Mesenchymal stem cell (in vitro differentiated cells and primary cell): ENCODE measurements at regions not wholly inside any gene's neighbourhood (a gene's known extent, or its start where the extent isn't known, plus 50 kb on each side); places are given as distances from the start of the nearest gene placed in this dataset.

Experiments
- DNase-seq: peaks from one replicate; pipeline ENCODE4 v3.0.0-alpha.2; 2013
- H2AFZ ChIP-seq: one replicate; pipeline ENCODE4 v1.6.1; 2013; ENCODE audit warnings: low read depth, mild to moderate bottlenecking, control low read depth, inconsistent platforms, low read length, moderate library complexity
- H2AK5ac ChIP-seq: 2 replicates; pipeline ENCODE4 v1.6.1; 2013; ENCODE audit warnings: low read length, moderate library complexity, mild to moderate bottlenecking, inconsistent platforms; ENCODE audit not compliant: severe bottlenecking
- H2BK120ac ChIP-seq: one replicate; pipeline ENCODE4 v1.6.1; 2013; ENCODE audit warnings: low read depth, mild to moderate bottlenecking, inconsistent platforms, low read length, moderate library complexity
- H2BK12ac ChIP-seq, 2 experiments: one replicate each; pipeline ENCODE4 v1.6.1; 2013; ENCODE audit warnings: inconsistent platforms in 2 of 2, low read length in 2 of 2, mild to moderate bottlenecking in 2 of 2, moderate library complexity in 2 of 2, control low read depth in 1 of 2
- H2BK15ac ChIP-seq: one replicate; pipeline ENCODE4 v1.6.1; 2013; ENCODE audit warnings: mild to moderate bottlenecking, low read depth, inconsistent platforms; ENCODE audit not compliant: poor library complexity, severe bottlenecking
- H2BK5ac ChIP-seq: 2 replicates; pipeline ENCODE4 v1.6.1; 2013; ENCODE audit warnings: low read depth, mild to moderate bottlenecking, low read length, control low read depth, inconsistent platforms; ENCODE audit not compliant: poor library complexity, severe bottlenecking
- H3K14ac ChIP-seq, 2 experiments: one replicate each; pipeline ENCODE4 v1.6.1; 2013; ENCODE audit warnings: inconsistent platforms in 2 of 2, low read length in 2 of 2, control low read depth in 1 of 2, mild to moderate bottlenecking in 1 of 2, moderate library complexity in 1 of 2
- H3K18ac ChIP-seq, 2 experiments: one replicate each; pipeline ENCODE4 v1.6.1; 2013; ENCODE audit warnings: inconsistent platforms in 2 of 2, low read length in 2 of 2, control low read depth in 1 of 2, low read depth in 1 of 2, mild to moderate bottlenecking in 1 of 2
- H3K23ac ChIP-seq, 2 experiments: one replicate each; pipeline ENCODE4 v1.6.1; 2013; ENCODE audit warnings: inconsistent platforms in 2 of 2, low read length in 2 of 2, mild to moderate bottlenecking in 2 of 2, moderate library complexity in 2 of 2, control low read depth in 1 of 2
- H3K27ac ChIP-seq: 2 replicates; pipeline ENCODE4 v1.5.1; 2013; ENCODE audit warnings: mild to moderate bottlenecking, moderate library complexity, low read length, control low read depth, inconsistent platforms; ENCODE audit not compliant: poor library complexity, severe bottlenecking
- H3K27me3 ChIP-seq, 2 experiments: 2 replicates each; pipeline versions ENCODE4 v1.6.1 to v1.7.0; 2013; ENCODE audit warnings: low read length in 2 of 2, mild to moderate bottlenecking in 2 of 2, moderate library complexity in 2 of 2, control low read depth in 1 of 2, inconsistent platforms in 1 of 2; ENCODE audit not compliant: control insufficient read depth in 1 of 2, insufficient read depth in 1 of 2
- H3K36me3 ChIP-seq, 2 experiments: 2 replicates each; pipeline versions ENCODE4 v1.6.1 to v1.7.0; 2013; ENCODE audit warnings: low read length in 2 of 2, control low read depth in 1 of 2, inconsistent platforms in 1 of 2, low read depth in 1 of 2, mild to moderate bottlenecking in 1 of 2; ENCODE audit not compliant: insufficient read depth in 2 of 2, control insufficient read depth in 1 of 2
- H3K4ac ChIP-seq, 2 experiments: one replicate each; pipeline ENCODE4 v1.6.1; 2013; ENCODE audit warnings: inconsistent platforms in 2 of 2, low read length in 2 of 2, mild to moderate bottlenecking in 2 of 2, moderate library complexity in 2 of 2, control low read depth in 1 of 2, low read depth in 1 of 2
- H3K4me1 ChIP-seq: 2 replicates; pipeline ENCODE4 v1.6.1; 2013; ENCODE audit warnings: low read depth, low read length, control low read depth; ENCODE audit not compliant: control insufficient read depth, insufficient read depth
- H3K4me2 ChIP-seq: 2 replicates; pipeline ENCODE4 v1.6.1; 2013; ENCODE audit warnings: low read length, mild to moderate bottlenecking, inconsistent platforms; ENCODE audit not compliant: poor library complexity, severe bottlenecking
- H3K4me3 ChIP-seq, 2 experiments: 2 replicates each; pipeline versions ENCODE4 v1.5.1 to v1.7.0; 2013; ENCODE audit warnings: low read length in 2 of 2, mild to moderate bottlenecking in 2 of 2, control low read depth in 1 of 2, low read depth in 1 of 2; ENCODE audit not compliant: insufficient read depth in 1 of 2
- H3K79me1 ChIP-seq: replicated peaks from 2 replicates; pipeline ENCODE4 v1.6.1; 2013; ENCODE audit warnings: mild to moderate bottlenecking, control low read depth, low read length, inconsistent platforms; ENCODE audit not compliant: poor library complexity, severe bottlenecking
- H3K9ac ChIP-seq: 2 replicates; pipeline ENCODE4 v1.7.0; 2013; ENCODE audit warnings: mild to moderate bottlenecking, low read length, moderate library complexity
- H3K9me3 ChIP-seq: 2 replicates; pipeline ENCODE4 v1.7.0; 2013; ENCODE audit warnings: mild to moderate bottlenecking, low read length; ENCODE audit not compliant: control insufficient read depth
- H4K8ac ChIP-seq: one replicate; pipeline ENCODE4 v1.6.1; 2013; ENCODE audit warnings: inconsistent platforms, mild to moderate bottlenecking, low read length, moderate library complexity
- H4K91ac ChIP-seq: one replicate; pipeline ENCODE4 v1.6.1; 2013; ENCODE audit warnings: mild to moderate bottlenecking, low read length, inconsistent platforms
- WGBS: methylation state at CpG from one replicate; pipeline ENCODE4 v1.1.7; 2013; ENCODE audit warnings: mixed read lengths; 5-methylcytosine and 5-hydroxymethylcytosine counted together

DNA sequence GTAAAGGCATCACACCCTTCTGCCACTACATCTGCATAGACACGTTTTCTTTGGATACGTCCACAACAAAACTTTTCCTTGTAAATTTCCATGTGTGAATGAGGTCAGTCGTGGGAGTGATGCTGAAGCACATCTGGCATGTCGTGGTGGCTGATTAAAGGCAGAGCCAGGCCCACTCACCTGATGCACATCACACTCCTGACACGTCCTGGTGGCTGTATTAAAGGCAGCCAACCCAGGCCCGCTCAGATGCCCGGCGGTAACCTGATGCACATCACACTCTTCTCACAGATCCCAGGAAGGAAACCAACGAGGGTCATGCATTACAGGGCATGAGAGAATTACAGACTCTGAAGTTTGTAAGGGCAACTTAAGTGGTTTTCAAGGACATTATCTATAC, 321.6 kb upstream of the B3GAT1 start:
- no peaks in the 10 kb centered on the region for H3K79me1 ChIP-seq
- 62% methylated on average over 4 of the region's 9 CpGs for WGBS
- no peak overlapping the region for H4K8ac ChIP-seq
- H2AK5ac ChIP-seq = no peak overlapping the region
- H3K18ac ChIP-seq = no peak overlapping the region
- no peak overlapping the region for H2AFZ ChIP-seq
- no peaks in the 10 kb centered on the region for H3K27me3 ChIP-seq
- H3K4me3 ChIP-seq = no peak overlapping the region
- no peak overlapping the region for H3K4me2 ChIP-seq
- H3K14ac ChIP-seq = no peak overlapping the region
- no peaks in the 10 kb centered on the region for H3K9me3 ChIP-seq
- no peak overlapping the region for H3K9ac ChIP-seq
- no peak overlapping the region for H2BK12ac ChIP-seq
- no peak overlapping the region for H4K91ac ChIP-seq
- H2BK120ac ChIP-seq = no peak overlapping the region
- H3K4me1 ChIP-seq = no peaks in the 10 kb centered on the region
- DNase-seq = no peak
- no peak overlapping the region for H2BK5ac ChIP-seq
- no peak overlapping the region for H2BK15ac ChIP-seq
- H3K27ac ChIP-seq = no peak overlapping the region
- H3K23ac ChIP-seq = no peak overlapping the region
- no peak overlapping the region for H3K4ac ChIP-seq
- no peaks in the 10 kb centered on the region for H3K36me3 ChIP-seq

- H3K9me3 ChIP-seq = no peaks in the 10 kb centered on the region
- H3K4me3 ChIP-seq = no peak overlapping the region
- H3K23ac ChIP-seq = no peak overlapping the region
- no peak overlapping the region for H2BK12ac ChIP-seq
- no peak overlapping the region for H2AFZ ChIP-seq
- no peak overlapping the region for H4K91ac ChIP-seq
- DNase-seq = no peak
- no peak overlapping the region for H3K4ac ChIP-seq
- 51% methylated on average over 8 of the region's 9 CpGs for whole genome bisulfite sequencing
- no peak overlapping the region for H4K8ac ChIP-seq
- no peaks in the 10 kb centered on the region for H3K27me3 ChIP-seq
- no peak overlapping the region for H2BK15ac ChIP-seq
- no peak overlapping the region for H3K18ac ChIP-seq
- H3K4me1 ChIP-seq = no peaks in the 10 kb centered on the region
- H3K79me1 ChIP-seq = no peaks in the 10 kb centered on the region
- no peak overlapping the region for H3K9ac ChIP-seq
- no peak overlapping the region for H2AK5ac ChIP-seq
- no peaks in the 10 kb centered on the region for H3K36me3 ChIP-seq
- no peak overlapping the region for H3K27ac ChIP-seq
- no peak overlapping the region for H2BK120ac ChIP-seq
- no peak overlapping the region for H3K14ac ChIP-seq
- H2BK5ac ChIP-seq = no peak overlapping the region
- H3K4me2 ChIP-seq = no peak overlapping the region
Observed at GRCh38 chr11:134731213-134731961, 319.3 kb upstream of the B3GAT1 start.

DNA sequence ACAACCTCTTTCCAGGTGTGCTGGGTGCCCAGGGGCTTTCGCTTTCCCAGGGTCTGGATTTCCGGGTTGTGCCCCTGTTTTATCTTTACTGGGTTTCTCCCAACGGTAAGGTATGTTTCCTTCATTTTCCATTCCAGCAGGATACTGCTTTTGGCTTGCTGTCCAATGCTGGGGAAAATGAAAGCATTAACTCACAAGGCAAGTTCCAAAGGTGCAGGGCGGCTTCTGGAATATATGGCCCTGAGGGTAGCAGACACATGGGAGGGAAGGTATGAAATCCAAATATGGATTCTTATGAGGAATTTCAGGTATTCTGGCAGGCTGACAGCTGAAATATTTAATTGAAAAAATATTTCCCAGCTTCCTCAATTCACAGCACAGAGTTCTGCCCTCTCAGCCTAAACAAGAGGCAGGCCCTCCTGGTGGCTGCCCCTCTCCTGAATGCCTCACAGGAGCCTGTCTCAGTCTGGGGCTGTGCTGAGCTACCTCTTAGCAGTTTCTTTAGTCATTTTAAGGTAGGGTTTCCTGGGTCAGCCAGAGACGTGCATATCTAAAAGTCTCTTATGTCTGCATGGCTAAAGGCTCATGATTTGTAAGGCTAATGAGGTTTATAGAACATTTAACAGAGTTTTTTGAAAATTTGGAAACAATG, 318.6 kb upstream of the B3GAT1 start:
- no peak overlapping the region for H2BK5ac ChIP-seq
- no peaks in the 10 kb centered on the region for H3K79me1 ChIP-seq
- no peak for DNase-seq
- no peak overlapping the region for H3K27ac ChIP-seq
- H4K91ac ChIP-seq = no peak overlapping the region
- no peak overlapping the region for H3K14ac ChIP-seq
- H3K4me3 ChIP-seq = no peak overlapping the region
- no peaks in the 10 kb centered on the region for H3K4me1 ChIP-seq
- H3K18ac ChIP-seq = no peak overlapping the region
- H3K4me2 ChIP-seq = no peak overlapping the region
- H3K4ac ChIP-seq = no peak overlapping the region
- H3K27me3 ChIP-seq = peaks cover 0 to 5% of the 10 kb centered on the region in 2 experiments
- no peak overlapping the region for H3K23ac ChIP-seq
- H3K36me3 ChIP-seq = no peaks in the 10 kb centered on the region
- no peak overlapping the region for H2BK12ac ChIP-seq
- H2AK5ac ChIP-seq = no peak overlapping the region
- no peaks in the 10 kb centered on the region for H3K9me3 ChIP-seq
- no peak overlapping the region for H2AFZ ChIP-seq
- no peak overlapping the region for H4K8ac ChIP-seq
- no peak overlapping the region for H2BK15ac ChIP-seq
- WGBS = 74% methylated on average over 5 of the region's 5 CpGs
- no peak overlapping the region for H2BK120ac ChIP-seq
- no peak overlapping the region for H3K9ac ChIP-seq

GRCh38 chr11:134730101-134730500, 318.1 kb upstream of the B3GAT1 start:
- no peaks in the 10 kb centered on the region for H3K9me3 ChIP-seq
- no peak overlapping the region for H3K27ac ChIP-seq
- H3K4me1 ChIP-seq = no peaks in the 10 kb centered on the region
- no peak for DNase-seq
- H2BK12ac ChIP-seq = no peak overlapping the region
- WGBS = 53% methylated on average over 4 of the region's 4 CpGs
- H3K27me3 ChIP-seq = peaks cover 0 to 7% of the 10 kb centered on the region in 2 experiments
- no peak overlapping the region for H3K23ac ChIP-seq
- no peak overlapping the region for H2BK120ac ChIP-seq
- H3K36me3 ChIP-seq = no peaks in the 10 kb centered on the region
- H3K79me1 ChIP-seq = no peaks in the 10 kb centered on the region
- no peak overlapping the region for H3K4ac ChIP-seq
- no peak overlapping the region for H3K4me3 ChIP-seq
- H4K91ac ChIP-seq = no peak overlapping the region
- no peak overlapping the region for H3K9ac ChIP-seq
- no peak overlapping the region for H3K4me2 ChIP-seq
- H2BK15ac ChIP-seq = no peak overlapping the region
- H2BK5ac ChIP-seq = no peak overlapping the region
- H2AK5ac ChIP-seq = no peak overlapping the region
- H3K14ac ChIP-seq = no peak overlapping the region
- no peak overlapping the region for H4K8ac ChIP-seq
- H2AFZ ChIP-seq = no peak overlapping the region
- H3K18ac ChIP-seq = no peak overlapping the region
